ENCODE measurements at regions not wholly inside any gene's neighbourhood (a gene's known extent, or its start where the extent isn't known, plus 50 kb on each side); places are given as distances from the start of the nearest gene placed in this dataset.
"Not testable (repeated sequence)": the region's sequence is repeated elsewhere in the genome, so short reads cannot be mapped to it uniquely, and the experiment has no call there.

- no peak for DNase-seq (ENCODE audit: extremely low spot score)
- ChIA-PET POLR2A (no interaction called here), CTCF (no interaction called here)
- TF ChIP-seq FOXK2 (IDR thresholded peaks at IDR 0.05) (no peak), TARDBP (IDR thresholded peaks at IDR 0.05) (no peak), PKNOX1 (IDR thresholded peaks at IDR 0.05) (no peak), SP1 (IDR thresholded peaks at IDR 0.05) (no peak), BHLHE40 (IDR thresholded peaks at IDR 0.05; ENCODE audit: borderline replicate concordance) (no peak), LEF1 (IDR thresholded peaks at IDR 0.05; ENCODE audit: borderline replicate concordance) (no peak), ARNT (IDR thresholded peaks at IDR 0.05) (no peak), FOXA1 (IDR thresholded peaks at IDR 0.05) (no peak)
These were observed 577.6 kb upstream of the MDGA2 start for GRCh38 chr14:48253020-48253419.

DNA sequence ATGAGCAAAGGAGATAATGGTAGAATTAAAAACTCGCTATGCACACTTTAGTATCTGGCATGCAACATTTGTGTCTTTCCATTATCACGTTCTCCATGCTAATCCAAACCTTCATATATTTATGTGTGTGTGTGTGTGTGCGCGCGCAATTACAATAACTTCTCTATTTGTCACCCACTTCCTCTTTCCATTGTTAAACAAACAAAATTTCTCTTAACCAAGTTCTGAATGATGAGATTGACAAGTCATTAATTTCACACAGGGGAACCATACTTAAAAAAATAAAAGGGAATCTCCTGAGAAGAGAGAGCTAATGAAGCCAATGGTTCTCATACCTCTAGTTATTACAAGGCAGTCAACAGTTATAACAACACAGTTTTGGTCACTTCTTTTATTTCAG, 575.9 kb upstream of the MDGA2 start:
- TF ChIP-seq ARNT (IDR thresholded peaks at IDR 0.05) (no peak), CTBP1 (IDR thresholded peaks at IDR 0.05; ENCODE audit: borderline replicate concordance) (no peak)
- CTCF ChIA-PET, result no interaction called here
- POLR2A ChIA-PET, result no interaction called here
- no peak for DNase-seq (ENCODE audit: extremely low spot score)

DNA sequence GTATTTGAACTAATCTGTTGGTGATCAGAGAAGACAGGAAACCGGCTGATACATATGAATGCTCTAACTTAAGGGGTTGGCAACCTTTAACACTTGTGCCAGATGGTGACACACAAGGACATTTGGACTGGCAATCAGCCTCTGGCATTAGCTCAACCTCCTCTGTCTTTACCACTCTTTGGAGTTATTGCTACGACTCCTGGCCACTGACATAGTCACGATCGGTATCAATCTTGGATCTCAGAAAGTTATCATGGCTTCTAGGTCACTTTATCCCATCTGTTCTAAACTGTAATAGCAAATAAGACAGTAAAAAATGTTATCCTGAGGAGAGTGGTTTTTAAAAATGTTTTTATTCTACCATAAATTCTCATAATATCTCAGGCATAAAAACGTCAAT, 575.2 kb upstream of the MDGA2 start:
- POLR2A ChIA-PET, result no interaction called here
- no peak for TF ChIP-seq NFRKB (IDR thresholded peaks at IDR 0.05)
- CTCF ChIA-PET, result no interaction called here
- no peak for DNase-seq (ENCODE audit: extremely low spot score)

DNA sequence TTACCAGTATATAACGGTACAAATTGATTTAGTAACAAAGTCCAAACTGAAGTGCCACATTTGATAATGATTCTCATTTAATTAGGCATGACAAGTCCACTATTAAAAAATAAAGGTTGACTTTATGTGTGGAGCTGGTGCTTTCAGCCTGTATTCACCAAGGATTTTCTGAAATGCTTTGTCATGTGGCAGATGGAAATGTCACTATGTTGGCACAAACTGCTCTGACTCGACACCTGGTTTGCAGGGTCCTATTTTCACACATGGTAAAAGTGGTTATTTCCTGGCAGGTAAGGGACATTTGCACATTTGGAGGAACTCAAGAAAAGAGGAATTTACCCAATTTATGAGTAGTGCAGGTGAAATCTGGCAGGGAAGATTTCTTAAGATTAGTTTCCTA, 572.6 kb upstream of the MDGA2 start:
- CTCF ChIA-PET, result no interaction called here
- TF ChIP-seq FOXK2 (IDR thresholded peaks at IDR 0.05), result no peak
- TF ChIP-seq PKNOX1 (IDR thresholded peaks at IDR 0.05), result no peak
- no peak for TF ChIP-seq FOXM1 (IDR thresholded peaks at IDR 0.05; ENCODE audit: borderline replicate concordance)
- TF ChIP-seq CTBP1 (IDR thresholded peaks at IDR 0.05; ENCODE audit: borderline replicate concordance), result no peak
- TF ChIP-seq NFRKB (IDR thresholded peaks at IDR 0.05), result no peak
- TF ChIP-seq ELF4 (IDR thresholded peaks at IDR 0.05), result no peak
- DNase-seq (ENCODE audit: extremely low spot score), result no peak
- POLR2A ChIA-PET, result no interaction called here

DNA sequence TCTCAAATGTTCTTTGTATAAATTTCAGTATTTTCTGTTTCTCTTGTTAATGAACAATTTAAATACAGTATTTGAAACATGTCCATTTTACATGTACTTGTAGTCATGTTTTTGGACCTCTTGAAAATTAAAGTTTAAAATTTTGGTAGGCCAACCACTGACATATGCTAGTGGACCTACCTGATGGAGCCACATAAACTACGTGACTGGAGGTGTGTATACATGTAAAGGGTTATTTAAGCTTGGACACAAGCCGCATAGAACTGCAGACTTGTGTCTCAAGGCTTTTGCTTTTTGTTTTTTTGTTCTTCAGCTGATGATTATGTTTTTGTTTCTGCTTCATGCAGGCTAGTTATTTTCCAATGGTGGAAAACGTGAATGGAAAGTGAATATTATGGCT, 568.5 kb upstream of the MDGA2 start:
- ChIA-PET POLR2A (no interaction called here), CTCF (no interaction called here)
- no peak for DNase-seq (ENCODE audit: extremely low spot score)
- no peak for TF ChIP-seq L3MBTL2 (conservative IDR thresholded peaks at IDR 0.05)
- no peak for TF ChIP-seq ZNF384 (IDR thresholded peaks at IDR 0.05)
- TF ChIP-seq ELF4 (IDR thresholded peaks at IDR 0.05), result no peak
- TF ChIP-seq SP1 (IDR thresholded peaks at IDR 0.05), result no peak
- TF ChIP-seq HDGF (IDR thresholded peaks at IDR 0.05; ENCODE audit: borderline replicate concordance), result no peak

DNA sequence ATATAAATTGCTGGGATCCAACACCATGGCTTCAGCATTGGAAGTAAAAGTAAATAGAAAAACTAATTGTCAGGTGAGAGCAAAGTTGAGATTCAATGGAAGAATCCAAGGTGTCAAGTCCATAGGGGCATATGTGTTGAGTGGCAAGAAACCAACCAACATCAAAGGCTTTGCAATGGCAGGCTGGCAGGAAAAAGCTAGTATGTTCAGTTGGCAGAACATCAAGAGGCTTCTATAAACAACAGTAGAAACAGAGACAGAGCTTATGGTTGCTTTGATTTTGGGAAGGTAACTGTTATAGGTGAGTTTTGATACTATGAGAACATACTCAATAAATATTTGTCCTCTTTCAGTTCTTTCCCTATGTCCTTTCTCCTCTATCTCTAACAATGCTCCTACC, 553.7 kb upstream of the MDGA2 start:
- TF ChIP-seq FOXK2 (IDR thresholded peaks at IDR 0.05), result no peak
- TF ChIP-seq PKNOX1 (IDR thresholded peaks at IDR 0.05), result no peak
- TF ChIP-seq TARDBP (IDR thresholded peaks at IDR 0.05), result no peak
- no peak for DNase-seq (ENCODE audit: extremely low spot score)
- CTCF ChIA-PET, result no interaction called here
- POLR2A ChIA-PET, result no interaction called here

GRCh38 chr14:48193893-48194292, 518.5 kb upstream of the MDGA2 start:
- POLR2A ChIA-PET, result no interaction called here
- TF ChIP-seq NFRKB (IDR thresholded peaks at IDR 0.05) (no peak), SUZ12 (IDR thresholded peaks at IDR 0.05) (no peak), ELF4 (IDR thresholded peaks at IDR 0.05) (no peak), SP1 (IDR thresholded peaks at IDR 0.05) (no peak), FOXM1 (IDR thresholded peaks at IDR 0.05; ENCODE audit: borderline replicate concordance) (no peak), BHLHE40 (IDR thresholded peaks at IDR 0.05; ENCODE audit: borderline replicate concordance) (no peak), HDGF (IDR thresholded peaks at IDR 0.05; ENCODE audit: borderline replicate concordance) (no peak), LEF1 (IDR thresholded peaks at IDR 0.05; ENCODE audit: borderline replicate concordance) (no peak), TARDBP (IDR thresholded peaks at IDR 0.05) (no peak), FOXA1 (IDR thresholded peaks at IDR 0.05) (no peak), PKNOX1 (IDR thresholded peaks at IDR 0.05) (no peak), ARNT (IDR thresholded peaks at IDR 0.05) (no peak), FOXK2 (IDR thresholded peaks at IDR 0.05) (no peak)
- CTCF ChIA-PET, result no interaction called here
- no peak for DNase-seq (ENCODE audit: extremely low spot score)

GRCh38 chr14:48149624-48150023, 474.2 kb upstream of the MDGA2 start:
- POLR2A ChIA-PET; CTCF ChIA-PET; DNase-seq (ENCODE audit: extremely low spot score): not testable (repeated sequence)

All from HEK293T (cell line).